NCI-H1092 treated with DMSO at 0.1 percent for 48 hours (cell line): ENCODE measurements at regions not wholly inside any gene's neighbourhood (a gene's known extent, or its start where the extent isn't known, plus 50 kb on each side); places are given as distances from the start of the nearest gene placed in this dataset.

Source experiments
- DNase-seq: peaks from one replicate; lab custom pipeline; 2025; lab: John Stamatoyannopoulos, UW

- DNase-seq, result no peak
Measured at GRCh38 chr6:108734271-108734922, 113.8 kb upstream of the ARMC2 start.

- DNase-seq, result no peak
Measured at GRCh38 chr6:108735310-108736001, 112.8 kb upstream of the ARMC2 start.

DNA sequence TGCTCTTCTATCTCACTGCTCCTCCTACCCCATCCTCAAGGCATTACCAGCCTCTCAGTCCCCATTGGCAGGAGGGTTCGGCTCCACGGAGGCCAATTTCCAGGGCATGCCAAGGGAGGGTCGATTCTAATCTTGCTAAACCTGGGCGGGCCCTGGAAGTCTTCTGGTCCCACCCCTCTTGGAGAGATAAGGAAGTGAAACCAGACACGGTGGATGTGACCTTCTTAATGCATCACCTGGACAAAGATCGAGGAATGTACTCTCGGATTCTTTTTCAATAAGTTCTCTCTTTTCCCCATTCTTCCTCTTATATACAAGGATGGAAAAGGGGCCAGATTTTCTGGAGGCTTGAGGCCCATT lies 112.2 kb upstream of the ARMC2 start:
- DNase-seq, result no peak

DNA sequence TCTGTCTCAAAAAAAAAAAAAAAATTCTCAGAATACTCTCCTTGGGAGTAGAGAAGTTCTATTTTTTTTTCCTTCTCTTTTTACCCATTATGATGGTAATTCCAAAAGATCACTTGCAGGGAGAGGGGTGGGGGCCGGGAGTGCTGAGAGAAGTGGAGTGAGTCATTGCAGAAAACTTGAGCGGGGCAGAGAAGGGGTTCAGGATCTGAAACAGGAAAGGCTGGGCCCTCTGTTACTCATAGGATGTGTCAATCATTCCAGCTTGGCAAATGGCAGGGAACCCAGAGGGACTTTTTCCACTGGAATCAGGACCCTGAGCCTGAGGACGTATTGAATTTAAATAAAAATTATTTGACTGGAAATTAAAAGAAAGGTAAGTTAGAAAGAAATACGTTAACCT lies 111.4 kb upstream of the ARMC2 start:
- no peak for DNase-seq

GRCh38 chr6:108737594-108738546 lies 110.4 kb upstream of the ARMC2 start:
- DNase-seq, result no peak

DNA sequence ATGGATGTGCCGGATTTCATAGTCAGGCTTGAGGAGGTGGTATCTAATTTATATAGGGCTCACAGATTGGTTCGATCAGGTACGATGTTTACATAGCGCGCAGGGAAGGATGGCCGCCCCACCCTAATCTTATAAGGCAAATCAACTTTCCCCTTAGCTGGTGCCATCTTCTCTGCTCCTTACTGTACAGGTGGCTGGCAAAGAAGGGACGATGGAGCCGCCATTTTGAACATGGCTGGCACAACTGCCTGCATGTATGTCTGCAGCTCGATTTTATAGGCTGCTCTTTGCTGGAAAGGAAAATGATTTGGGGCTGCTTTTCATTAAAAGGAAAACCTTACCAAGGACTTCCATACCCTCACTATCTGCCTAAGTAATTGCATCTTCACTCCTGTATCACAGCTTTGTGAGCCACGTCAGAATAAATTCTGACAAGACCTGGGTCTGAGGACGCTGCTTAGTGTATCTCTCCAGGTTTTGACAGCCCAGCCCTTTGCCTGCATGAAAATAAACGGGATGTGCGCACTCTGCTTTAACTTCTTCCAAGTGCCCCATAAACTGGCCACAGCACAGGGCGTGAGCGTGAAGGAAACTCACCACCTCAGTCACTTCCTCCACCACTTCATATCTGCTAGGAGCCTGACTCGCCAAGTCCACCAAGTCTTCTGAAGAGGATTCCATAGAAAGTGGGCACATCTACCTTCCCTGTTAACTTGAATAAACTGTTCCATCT lies 109.4 kb upstream of the ARMC2 start:
- no peak for DNase-seq

- DNase-seq, result no peak
Measured at GRCh38 chr6:108739496-108740330, 108.5 kb upstream of the ARMC2 start.

- DNase-seq, result no peak
Measured at GRCh38 chr6:108741331-108741989, 106.8 kb upstream of the ARMC2 start.

DNA sequence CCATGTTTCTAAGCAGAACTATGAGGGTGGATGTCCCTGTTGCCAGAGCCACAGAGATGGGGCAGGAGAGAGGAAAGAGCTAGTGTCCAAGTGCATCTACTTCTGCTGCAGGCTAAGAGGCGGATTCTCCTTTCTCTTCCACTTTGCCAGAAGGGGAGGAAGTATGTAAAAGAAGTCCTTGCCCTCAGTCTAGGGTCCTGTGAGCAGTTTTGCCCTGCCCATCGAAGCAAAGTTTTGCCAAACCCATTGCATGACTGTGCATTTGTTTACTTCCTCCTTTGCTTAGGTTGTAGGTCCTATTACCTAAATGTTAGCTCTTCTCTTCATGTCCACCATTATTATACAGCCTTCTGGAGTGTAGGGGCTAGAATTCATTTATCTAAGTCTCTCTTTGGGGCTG lies 106.2 kb upstream of the ARMC2 start:
- no peak for DNase-seq

- DNase-seq, result no peak
Measured at GRCh38 chr6:108744244-108744972, 103.8 kb upstream of the ARMC2 start.

GRCh38 chr6:108744996-108745395 lies 103.2 kb upstream of the ARMC2 start:
- no peak for DNase-seq

DNA sequence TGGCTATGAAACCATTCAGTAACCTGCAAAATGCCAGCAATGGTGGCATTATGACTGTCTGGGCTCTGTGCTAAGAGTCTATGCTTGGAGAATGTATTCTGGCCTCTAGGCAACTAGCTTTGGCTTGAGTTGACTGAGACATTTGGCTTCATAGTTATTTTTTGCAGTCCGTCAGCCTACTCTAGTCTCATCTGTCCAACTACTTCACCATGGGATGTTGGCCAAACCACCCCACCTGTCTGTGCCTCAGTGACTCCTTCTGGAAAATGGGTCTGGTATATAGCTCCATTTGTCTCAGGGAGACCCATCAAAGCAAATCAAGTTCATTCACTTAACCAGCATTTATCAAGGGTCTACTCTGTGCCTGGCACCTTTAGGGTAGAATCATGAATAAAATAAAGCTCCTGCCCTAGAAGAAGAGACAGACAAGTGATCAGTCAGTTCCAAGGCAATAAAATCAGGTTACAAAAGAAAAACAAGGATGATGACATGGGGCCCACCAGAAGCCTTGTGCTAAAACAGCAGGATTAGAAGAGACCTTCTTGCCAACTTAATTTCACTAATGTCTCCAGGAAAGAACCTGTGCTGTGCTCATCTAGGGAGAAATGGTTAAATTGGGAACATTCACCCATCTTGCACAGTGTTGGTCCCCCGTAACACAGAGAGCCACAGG lies 102.4 kb upstream of the ARMC2 start:
- DNase-seq, result no peak

- no peak for DNase-seq
Measured at GRCh38 chr6:108746366-108746765, 101.9 kb upstream of the ARMC2 start.

DNA sequence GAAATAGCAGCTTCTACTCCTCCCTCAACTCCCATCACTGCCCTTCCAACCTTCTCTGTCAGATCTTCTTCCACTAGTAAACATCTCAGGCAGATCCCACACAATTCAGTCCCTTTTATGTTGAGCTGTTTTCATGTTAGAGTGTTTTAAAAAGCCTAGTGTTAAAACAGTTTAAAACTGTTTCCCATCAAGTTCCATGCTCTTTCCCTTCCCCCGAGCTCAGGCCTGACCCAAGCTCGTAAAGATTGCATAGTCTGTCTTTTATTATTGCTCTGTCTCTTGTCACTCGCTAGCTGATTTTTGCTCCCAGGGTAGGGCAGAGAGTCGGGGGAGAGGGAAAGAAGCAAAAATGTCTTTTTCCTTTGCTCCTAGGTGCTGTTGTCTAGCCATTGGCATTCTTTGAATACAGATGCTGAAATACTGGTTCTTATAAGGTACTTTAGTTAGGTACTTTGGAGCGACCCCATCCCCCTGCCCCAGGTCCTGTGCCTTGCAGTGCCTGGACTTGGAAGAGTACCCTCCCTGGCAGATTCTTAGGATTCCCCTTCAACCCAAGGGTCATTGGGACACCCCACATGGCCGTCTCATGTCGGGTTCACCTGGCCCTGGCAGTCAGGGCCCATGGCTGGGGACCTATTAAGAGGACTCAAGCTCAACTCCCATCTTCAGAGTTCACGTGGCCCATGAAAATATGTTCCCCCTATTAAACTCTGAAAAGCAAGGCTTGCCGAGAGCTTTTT lies 101.2 kb upstream of the ARMC2 start:
- no peak for DNase-seq

- DNase-seq, result no peak
Measured at GRCh38 chr6:108748055-108748454, 100.2 kb upstream of the ARMC2 start.

- no peak for DNase-seq
Measured at GRCh38 chr6:108748959-108749358, 99.3 kb upstream of the ARMC2 start.

GRCh38 chr6:108750801-108751200 lies 97.4 kb upstream of the ARMC2 start:
- DNase-seq, result no peak

- DNase-seq, result no peak
Measured at GRCh38 chr6:108751282-108751681, 96.9 kb upstream of the ARMC2 start.
